Upper lobe of right lung (tissue), 1 donor: ENCODE measurements at regions not wholly inside any gene's neighbourhood (a gene's known extent, or its start where the extent isn't known, plus 50 kb on each side); places are given as distances from the start of the nearest gene placed in this dataset.
"Not testable (repeated sequence)": the region's sequence is repeated elsewhere in the genome, so short reads cannot be mapped to it uniquely, and the experiment has no call there.

Source experiments
- ATAC-seq: fragments of 200-7000 bp; cut with Tn5 transposase; one replicate; pipeline ENCODE4 v1.9.1; 2020; ENCODE audit warnings: mild to moderate bottlenecking, moderate library complexity
- DNase-seq: peaks from one replicate; pipeline ENCODE4 v3.0.0-alpha.2; 2020
- H3K27ac ChIP-seq: fragments of 200-600 bp; one replicate; pipeline ENCODE4 v1.8.0; 2022
- H3K27me3 ChIP-seq: fragments of 200-600 bp; one replicate; pipeline ENCODE4 v1.8.0; 2022; ENCODE audit warnings: mild to moderate bottlenecking
- H3K36me3 ChIP-seq: fragments of 200-600 bp; one replicate; pipeline ENCODE4 v1.8.0; 2022
- H3K4me1 ChIP-seq: fragments of 200-600 bp; one replicate; pipeline ENCODE4 v1.8.0; 2022
- H3K4me3 ChIP-seq: fragments of 200-600 bp; one replicate; pipeline ENCODE4 v1.8.0; 2022; ENCODE audit warnings: mild to moderate bottlenecking
- H3K9me3 ChIP-seq: fragments of 200-600 bp; one replicate; pipeline ENCODE4 v1.8.0; 2022
- intact Hi-C: fragments of 100-400 bp; cut with DNase I; formaldehyde crosslinking; loops from one replicate; pipeline ENCODE4 v1.11.0; 2022
- TF ChIP-seq, protein P1 (sequence below): fragments of 200-600 bp; IDR thresholded peaks from one replicate; pipeline ENCODE4 v1.8.0; 2022; ENCODE audit warnings: antibody characterized with exemption
- donor health status: DM: no; HTN: yes; CAD: no; lungs with severe emphysema.

DNA sequence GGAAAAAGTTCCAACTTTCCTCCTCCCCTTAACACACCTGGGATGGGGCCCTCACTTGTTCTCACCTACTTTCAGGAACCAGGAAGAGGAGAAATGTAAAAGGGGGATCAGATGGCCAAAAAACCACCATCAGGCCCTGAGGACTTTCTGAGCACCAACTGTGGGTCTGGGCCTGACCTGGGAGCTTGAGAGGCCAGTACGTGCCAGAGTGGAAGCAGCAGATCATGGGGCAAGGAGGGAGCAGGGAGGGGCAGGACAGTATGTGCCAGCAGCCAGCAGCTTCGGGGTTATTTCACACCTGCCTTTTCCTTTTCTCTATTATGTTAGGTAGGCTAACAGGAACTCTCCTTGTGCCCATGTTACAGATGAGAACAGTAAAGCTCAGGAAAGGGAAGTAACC is 118.8 kb upstream of the UNC5B start:
- intact Hi-C loops = no loop called here
- Histone ChIP-seq H3K27me3 (no peaks in the 10 kb centered on the region), H3K9me3 (no peaks in the 10 kb centered on the region), H3K4me3 (no peak overlapping the region), H3K4me1 (no peaks in the 10 kb centered on the region), H3K36me3 (no peaks in the 10 kb centered on the region), H3K27ac (no peak overlapping the region)
- no peak for DNase-seq
- TF ChIP-seq, protein P1, sequence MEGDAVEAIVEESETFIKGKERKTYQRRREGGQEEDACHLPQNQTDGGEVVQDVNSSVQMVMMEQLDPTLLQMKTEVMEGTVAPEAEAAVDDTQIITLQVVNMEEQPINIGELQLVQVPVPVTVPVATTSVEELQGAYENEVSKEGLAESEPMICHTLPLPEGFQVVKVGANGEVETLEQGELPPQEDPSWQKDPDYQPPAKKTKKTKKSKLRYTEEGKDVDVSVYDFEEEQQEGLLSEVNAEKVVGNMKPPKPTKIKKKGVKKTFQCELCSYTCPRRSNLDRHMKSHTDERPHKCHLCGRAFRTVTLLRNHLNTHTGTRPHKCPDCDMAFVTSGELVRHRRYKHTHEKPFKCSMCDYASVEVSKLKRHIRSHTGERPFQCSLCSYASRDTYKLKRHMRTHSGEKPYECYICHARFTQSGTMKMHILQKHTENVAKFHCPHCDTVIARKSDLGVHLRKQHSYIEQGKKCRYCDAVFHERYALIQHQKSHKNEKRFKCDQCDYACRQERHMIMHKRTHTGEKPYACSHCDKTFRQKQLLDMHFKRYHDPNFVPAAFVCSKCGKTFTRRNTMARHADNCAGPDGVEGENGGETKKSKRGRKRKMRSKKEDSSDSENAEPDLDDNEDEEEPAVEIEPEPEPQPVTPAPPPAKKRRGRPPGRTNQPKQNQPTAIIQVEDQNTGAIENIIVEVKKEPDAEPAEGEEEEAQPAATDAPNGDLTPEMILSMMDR = no peak
- ATAC-seq = no peak

DNA sequence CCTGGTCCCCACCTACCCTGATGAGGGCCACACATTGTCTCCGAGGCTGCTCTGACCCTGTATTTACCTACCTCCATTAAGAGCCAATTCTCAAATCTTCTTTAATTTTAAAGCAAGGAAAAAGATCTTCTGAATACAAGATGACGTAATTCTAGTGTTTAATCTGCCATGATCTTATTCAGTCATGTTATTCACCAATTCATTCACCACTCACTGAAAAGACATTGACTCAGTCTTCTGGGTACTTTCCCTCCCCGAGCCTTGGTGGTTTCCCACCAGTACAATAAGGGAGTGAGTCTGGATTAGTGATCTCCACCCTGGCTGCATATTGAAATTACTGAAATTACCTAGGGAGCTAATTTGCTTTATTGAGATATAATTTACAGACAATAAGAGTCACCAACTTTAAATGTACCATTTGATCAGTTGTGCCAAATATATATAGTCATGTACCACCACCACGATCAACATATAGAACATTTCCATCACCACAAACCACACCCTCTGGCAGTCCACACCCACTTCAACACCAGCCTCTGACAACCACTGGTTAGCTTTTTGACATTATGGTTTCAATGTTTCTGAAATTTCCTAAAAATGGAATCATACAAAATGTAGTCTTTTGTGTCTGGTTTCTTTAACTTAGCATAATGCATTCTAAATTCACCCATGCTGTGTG is 117.5 kb upstream of the UNC5B start:
- Histone ChIP-seq H3K36me3 (no peaks in the 10 kb centered on the region), H3K4me3 (no peak overlapping the region), H3K9me3 (no peaks in the 10 kb centered on the region), H3K4me1 (no peaks in the 10 kb centered on the region), H3K27ac (no peak overlapping the region), H3K27me3 (no peaks in the 10 kb centered on the region)
- no peak for ATAC-seq
- intact Hi-C loops = no loop called here
- TF ChIP-seq, protein P1 = no peak
- DNase-seq = no peak

DNA sequence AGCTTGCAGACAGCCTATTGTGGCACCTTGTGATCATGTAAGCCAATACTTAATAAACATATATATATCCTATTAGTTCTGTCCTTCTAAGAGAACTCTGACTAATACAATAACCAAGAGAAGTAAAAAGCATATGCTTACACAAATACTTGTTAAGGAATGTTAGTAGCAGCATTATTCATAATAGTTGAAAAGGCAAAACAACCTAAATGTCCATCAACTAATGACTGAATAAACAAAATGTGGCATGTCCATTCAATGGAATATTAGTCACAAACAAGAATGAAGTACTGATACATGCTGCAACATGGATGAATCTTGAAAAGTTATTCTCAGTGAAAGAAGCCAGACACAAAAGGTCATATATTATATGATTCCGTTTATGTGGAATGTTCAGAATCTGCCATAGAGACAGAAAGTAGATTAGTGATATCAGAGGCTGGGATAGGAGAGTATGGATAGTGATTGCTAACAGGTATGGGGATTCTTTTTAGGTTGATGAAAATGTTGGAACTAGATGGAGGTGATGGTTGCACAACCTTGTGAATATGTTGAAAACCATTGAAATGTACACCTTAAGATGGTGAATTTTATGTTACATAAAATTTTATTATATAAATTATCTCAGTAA is 112.5 kb upstream of the UNC5B start:
- H3K4me1 ChIP-seq = no peaks in the 10 kb centered on the region
- no peak overlapping the region for H3K4me3 ChIP-seq
- DNase-seq = no peak
- intact Hi-C loops = no loop called here
- no peak for ATAC-seq
- no peak overlapping the region for H3K27ac ChIP-seq
- H3K36me3 ChIP-seq = no peaks in the 10 kb centered on the region
- H3K9me3 ChIP-seq = no peaks in the 10 kb centered on the region
- TF ChIP-seq, protein P1 = no peak
- no peaks in the 10 kb centered on the region for H3K27me3 ChIP-seq

DNA sequence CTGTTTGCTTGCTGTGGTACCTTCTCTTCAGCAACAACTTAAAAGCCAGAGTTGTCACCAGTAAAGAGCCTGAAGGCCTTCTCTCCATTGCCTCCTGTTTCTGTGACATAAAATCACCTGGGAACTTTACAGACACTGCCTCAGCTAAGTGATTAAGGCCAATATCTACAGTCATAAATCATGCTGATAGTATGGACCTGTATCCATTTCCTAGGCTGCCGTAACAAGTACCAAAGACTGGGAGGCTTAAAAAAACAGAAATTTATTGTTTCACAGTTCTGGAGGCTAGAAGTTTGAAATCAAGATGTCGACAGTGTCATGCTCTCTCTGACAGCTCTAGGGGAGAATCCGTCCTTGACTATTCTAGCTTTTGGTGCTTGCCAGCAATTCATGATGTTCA is 108.4 kb upstream of the UNC5B start:
- H3K4me1 ChIP-seq = no peaks in the 10 kb centered on the region
- intact Hi-C loops = no loop called here
- no peak overlapping the region for H3K4me3 ChIP-seq
- H3K27me3 ChIP-seq = no peaks in the 10 kb centered on the region
- no peaks in the 10 kb centered on the region for H3K36me3 ChIP-seq
- TF ChIP-seq, protein P1 = no peak
- ATAC-seq = no peak
- no peak for DNase-seq
- no peaks in the 10 kb centered on the region for H3K9me3 ChIP-seq
- no peak overlapping the region for H3K27ac ChIP-seq

DNA sequence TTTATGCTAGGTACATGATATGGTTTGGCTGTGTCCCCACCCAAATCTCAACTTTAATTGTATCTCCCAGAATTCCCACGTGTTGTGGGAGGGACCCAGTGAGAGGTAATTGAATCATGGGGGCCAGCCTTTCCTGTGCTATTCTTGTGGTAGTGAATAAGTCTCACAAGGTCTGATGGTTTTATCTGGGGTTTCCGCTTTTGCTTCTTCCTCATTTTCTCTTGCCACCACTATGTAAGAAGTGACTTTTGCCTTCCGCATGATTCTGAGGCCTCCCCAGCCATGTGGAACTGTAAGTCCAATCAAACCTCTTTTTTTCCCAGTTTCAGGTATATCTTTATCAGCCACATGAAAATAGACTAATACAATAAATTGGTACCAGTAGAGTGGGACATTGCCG is 106.2 kb upstream of the UNC5B start:
- intact Hi-C loops, H3K27me3 ChIP-seq, H3K4me1 ChIP-seq, DNase-seq, H3K4me3 ChIP-seq, H3K36me3 ChIP-seq, H3K27ac ChIP-seq, ATAC-seq, H3K9me3 ChIP-seq: not testable (repeated sequence)

DNA sequence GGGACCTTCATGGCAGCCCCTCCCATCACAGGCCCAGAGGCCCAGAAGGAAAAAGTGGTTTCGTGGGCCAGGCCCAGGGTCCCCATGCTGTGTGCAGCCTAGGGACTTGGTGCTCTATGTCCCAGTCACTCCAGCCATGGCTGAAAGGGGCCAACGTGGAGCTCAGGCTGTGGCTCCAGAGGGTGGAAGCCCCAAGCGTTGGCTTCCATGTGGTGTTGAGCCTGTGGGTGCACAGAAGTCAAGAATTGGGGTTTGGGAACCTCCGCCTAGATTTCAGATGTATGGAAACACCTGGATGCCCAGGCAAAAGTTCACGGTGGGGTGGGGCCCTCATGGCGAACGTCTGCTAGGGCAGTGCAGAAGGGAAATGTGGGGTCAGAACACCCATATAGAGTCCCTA is 105.3 kb upstream of the UNC5B start:
- ATAC-seq, intact Hi-C loops, H3K36me3 ChIP-seq, H3K9me3 ChIP-seq, H3K4me3 ChIP-seq, H3K27ac ChIP-seq, H3K4me1 ChIP-seq, H3K27me3 ChIP-seq, DNase-seq: not testable (repeated sequence)

DNA sequence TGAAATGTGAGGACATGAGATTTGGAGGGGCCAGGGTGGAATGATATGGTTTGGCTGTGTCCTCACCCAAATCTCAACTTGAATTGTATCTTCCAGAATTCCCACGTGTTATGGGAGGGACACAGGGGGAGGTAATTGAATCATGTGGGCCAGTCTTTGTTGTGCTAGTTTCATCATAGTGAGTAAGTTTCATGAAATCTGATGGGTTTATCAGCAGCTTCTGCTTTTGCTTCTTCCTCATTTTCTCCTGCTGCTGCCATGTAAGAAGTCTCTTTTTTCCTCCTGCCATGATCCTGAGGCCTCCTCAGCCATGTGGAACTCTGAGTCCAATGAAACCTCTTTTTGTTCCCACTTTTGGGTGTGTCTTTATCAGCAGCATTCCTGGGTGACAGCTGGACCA is 104.3 kb upstream of the UNC5B start:
- intact Hi-C loops, DNase-seq, ATAC-seq, H3K27me3 ChIP-seq, H3K4me3 ChIP-seq, H3K9me3 ChIP-seq, H3K36me3 ChIP-seq, H3K27ac ChIP-seq, H3K4me1 ChIP-seq: not testable (repeated sequence)
